H1 (cell line): ENCODE measurements at regions not wholly inside any gene's neighbourhood (a gene's known extent, or its start where the extent isn't known, plus 50 kb on each side); places are given as distances from the start of the nearest gene placed in this dataset.

Source experiments
- CTCF ChIA-PET: fragments of 300-600 bp; sonication (Branson Sonifier 250); formaldehyde crosslinking; loops from one replicate; lab custom pipeline; 2021; ENCODE audit not compliant: partially characterized antibody; lab: Charles Lee
- POLR2A ChIA-PET: fragments of 300-600 bp; sonication (Branson Sonifier 250); formaldehyde crosslinking; loops from one replicate; lab custom pipeline; 2021; ENCODE audit warnings: inconsistent platforms; ENCODE audit not compliant: partially characterized antibody; lab: Charles Lee
- DNase-seq, 2 experiments: peaks; one replicate each; pipeline versions ENCODE4 v3.0.0 to v3.0.0-alpha.2; 2010 to 2022; ENCODE audit warnings: low spot score in 2 of 2, low read depth in 1 of 2, mixed read lengths in 1 of 2
- FAIRE-seq: peaks from 2 replicates; lab custom pipeline; 2011; peaks lifted over from hg19 to GRCh38; lab: Jason Lieb, UNC
- H2AFZ ChIP-seq: 2 replicates; pipeline ENCODE4 v1.8.1; 2012; ENCODE audit warnings: low read length, inconsistent platforms
- H2AK5ac ChIP-seq: 2 replicates; pipeline ENCODE4 v1.6.1; 2013; ENCODE audit warnings: low read depth, low read length
- H2BK120ac ChIP-seq: replicated peaks from 2 replicates; pipeline ENCODE3; 2013; ENCODE audit warnings: low read depth, low read length, inconsistent platforms
- H2BK12ac ChIP-seq: 2 replicates; pipeline ENCODE4 v1.6.1; 2013; ENCODE audit warnings: low read depth, low read length
- H2BK15ac ChIP-seq: 2 replicates; pipeline ENCODE4 v1.6.1; 2013; ENCODE audit warnings: low read length
- H2BK20ac ChIP-seq: 2 replicates; pipeline ENCODE4 v1.6.1; 2013; ENCODE audit warnings: low read length
- H2BK5ac ChIP-seq: 2 replicates; pipeline ENCODE4 v1.6.1; 2013; ENCODE audit warnings: low read depth, low read length
- H3K14ac ChIP-seq: 2 replicates; pipeline ENCODE4 v1.6.1; 2013; ENCODE audit warnings: inconsistent platforms; ENCODE audit not compliant: insufficient read length
- H3K18ac ChIP-seq: 2 replicates; pipeline ENCODE4 v1.6.1; 2013; ENCODE audit warnings: low read length; ENCODE audit errors: extremely low read depth
- H3K23ac ChIP-seq: 2 replicates; pipeline ENCODE4 v1.6.1; 2013; ENCODE audit warnings: inconsistent platforms; ENCODE audit not compliant: insufficient read length
- H3K23me2 ChIP-seq: 2 replicates; pipeline ENCODE4 v1.6.1; 2013; ENCODE audit warnings: low read depth, low read length
- H3K27ac ChIP-seq: 2 replicates; pipeline ENCODE4 v1.6.1; 2011; ENCODE audit warnings: low read depth, low read length, inconsistent platforms
- H3K27me3 ChIP-seq, 4 experiments: replicated peaks in 1 of 4; 1 replicate in 1 of 4; 2 replicates in 3 of 4; pipeline versions ENCODE4 v1.6.1 to v1.8.1; 2011 to 2013; ENCODE audit warnings: low read length in 3 of 4, mild to moderate bottlenecking in 3 of 4, inconsistent platforms in 2 of 4, mixed read lengths in 2 of 4, moderate library complexity in 1 of 4; ENCODE audit not compliant: control insufficient read depth in 3 of 4, insufficient read depth in 3 of 4; ENCODE audit errors: extremely low read depth in 1 of 4
- H3K36me3 ChIP-seq, 4 experiments: 2 replicates each; pipeline versions ENCODE4 v1.6.1 to v1.8.1; 2011 to 2013; ENCODE audit warnings: mild to moderate bottlenecking in 4 of 4, low read length in 3 of 4, moderate library complexity in 2 of 4, control low read depth in 1 of 4, inconsistent platforms in 1 of 4; ENCODE audit not compliant: insufficient read depth in 4 of 4, control insufficient read depth in 2 of 4
- H3K4ac ChIP-seq: replicated peaks from 2 replicates; pipeline ENCODE3; 2013; ENCODE audit warnings: low read length, low read depth, mixed read lengths, inconsistent platforms; ENCODE audit not compliant: insufficient read length
- H3K4me1 ChIP-seq, 4 experiments: replicated peaks in 1 of 4; 1 replicate in 1 of 4; 2 replicates in 3 of 4; pipeline versions ENCODE4 v1.6.1 to v1.8.1; 2011 to 2013; ENCODE audit warnings: low read length in 3 of 4, inconsistent platforms in 2 of 4, mixed read lengths in 1 of 4; ENCODE audit not compliant: insufficient read depth in 4 of 4, control insufficient read depth in 3 of 4
- H3K4me2 ChIP-seq, 2 experiments: 2 replicates each; pipeline versions ENCODE4 v1.6.1 to v1.8.1; 2011 to 2013; ENCODE audit warnings: low read depth in 2 of 2, low read length in 2 of 2, control low read depth in 1 of 2, inconsistent platforms in 1 of 2, mild to moderate bottlenecking in 1 of 2; ENCODE audit not compliant: insufficient read depth in 1 of 2
- H3K4me3 ChIP-seq, 4 experiments: fragments of 200-600, 300-600 bp in 1 of 4; sonication (generic), shearing (Covaris generic), sonication (Bioruptor Twin) in 1 of 4; 2 replicates each; pipeline versions ENCODE4 v1.5.1 to v1.8.1; 2011 to 2016; ENCODE audit warnings: low read length in 4 of 4, low read depth in 3 of 4, control low read depth in 2 of 4, inconsistent platforms in 2 of 4, mild to moderate bottlenecking in 2 of 4, mixed read lengths in 1 of 4, moderate library complexity in 1 of 4; ENCODE audit not compliant: insufficient read depth in 2 of 4; ENCODE audit errors: extremely low read depth in 1 of 4
- H3K56ac ChIP-seq: replicated peaks from 2 replicates; pipeline ENCODE3; 2013; ENCODE audit warnings: low read depth, mild to moderate bottlenecking, mixed read lengths, low read length, inconsistent platforms; ENCODE audit not compliant: insufficient read length
- H3K79me1 ChIP-seq: 2 replicates; pipeline ENCODE4 v1.6.1; 2013; ENCODE audit warnings: low read depth, low read length, control low read depth
- H3K79me2 ChIP-seq, 2 experiments: 2 replicates each; pipeline versions ENCODE4 v1.6.1 to v1.8.1; 2012 to 2013; ENCODE audit warnings: low read length in 2 of 2, mild to moderate bottlenecking in 2 of 2, inconsistent platforms in 1 of 2; ENCODE audit not compliant: insufficient read depth in 2 of 2, control insufficient read depth in 1 of 2
- H3K9ac ChIP-seq, 4 experiments: replicated peaks in 1 of 4; 1 replicate in 1 of 4; 2 replicates in 3 of 4; pipeline versions ENCODE4 v1.6.1 to v1.8.1; 2011 to 2013; ENCODE audit warnings: low read depth in 3 of 4, low read length in 3 of 4, control low read depth in 2 of 4, mild to moderate bottlenecking in 2 of 4, moderate library complexity in 2 of 4, inconsistent platforms in 1 of 4; ENCODE audit errors: extremely low read depth in 1 of 4
- H3K9me3 ChIP-seq, 2 experiments: 2 replicates each; pipeline versions ENCODE4 v1.6.1 to v1.8.1; 2012 to 2013; ENCODE audit warnings: mild to moderate bottlenecking in 2 of 2, moderate library complexity in 2 of 2, control low read depth in 1 of 2, inconsistent platforms in 1 of 2, low read depth in 1 of 2, low read length in 1 of 2, mixed read lengths in 1 of 2; ENCODE audit not compliant: insufficient read depth in 2 of 2
- H4K20me1 ChIP-seq, 2 experiments: replicated peaks in 1 of 2; 2 replicates each; pipeline versions ENCODE3 to v1.8.1; 2011 to 2013; ENCODE audit warnings: inconsistent platforms in 2 of 2, low read length in 2 of 2, mild to moderate bottlenecking in 1 of 2; ENCODE audit not compliant: insufficient read depth in 2 of 2, control insufficient read depth in 1 of 2
- H4K5ac ChIP-seq: 2 replicates; pipeline ENCODE4 v1.6.1; 2013; ENCODE audit warnings: low read length, low read depth, mixed read lengths, inconsistent platforms; ENCODE audit not compliant: insufficient read length
- H4K8ac ChIP-seq: 2 replicates; pipeline ENCODE4 v1.8.0; 2013; ENCODE audit warnings: mild to moderate bottlenecking, moderate library complexity, low read length, inconsistent platforms; ENCODE audit not compliant: insufficient read depth; ENCODE audit errors: extremely low read depth
- H4K91ac ChIP-seq: replicated peaks from 2 replicates; pipeline ENCODE3; 2013; ENCODE audit warnings: low read length, mixed read lengths, inconsistent platforms; ENCODE audit not compliant: insufficient read length
- GTF2F1 ChIP-seq: IDR thresholded peaks from 2 replicates; pipeline ENCODE4 v1.6.1; 2012; ENCODE audit warnings: low read depth, low read length, improper control_type of control experiment, borderline replicate concordance
- JUND ChIP-seq: IDR thresholded peaks from 2 replicates; pipeline ENCODE4 v1.6.1; 2011; ENCODE audit warnings: mild to moderate bottlenecking, improper control_type of control experiment, low read length
- POLR2A ChIP-seq, 2 experiments: IDR thresholded peaks; 1 replicate in 1 of 2; 2 replicates in 1 of 2; pipeline ENCODE4 v1.6.1; 2011; ENCODE audit warnings: low read depth in 2 of 2, low read length in 2 of 2, mild to moderate bottlenecking in 2 of 2; ENCODE audit errors: control extremely low read depth in 1 of 2
- SIRT6 ChIP-seq: IDR thresholded peaks from one replicate; pipeline ENCODE4 v1.7.1; 2012; ENCODE audit warnings: low read length, inconsistent platforms

DNA sequence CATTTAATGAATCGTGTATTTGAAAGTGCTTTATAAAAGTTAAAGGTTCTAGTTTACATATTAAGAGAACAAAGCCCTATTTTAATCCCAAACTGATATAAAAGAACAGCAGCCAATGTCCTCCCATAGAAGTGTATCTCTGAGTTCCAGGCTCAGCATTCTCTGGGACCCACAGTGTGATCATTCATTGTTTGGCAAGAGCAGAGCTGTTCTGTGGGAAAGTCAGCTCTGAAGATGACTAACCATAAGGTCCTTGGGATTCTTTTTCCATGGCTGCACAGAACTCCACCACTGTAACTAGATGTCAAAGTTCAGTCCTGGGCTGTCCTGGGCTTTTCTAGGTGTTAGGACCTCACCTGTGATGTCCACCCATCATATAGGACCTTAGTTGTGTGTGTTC, 157.0 kb upstream of the TLL1 start (continued):
- TF ChIP-seq SIRT6: no peak
- TF ChIP-seq JUND: no peak
- TF ChIP-seq GTF2F1: no peak

- Histone ChIP-seq H2BK5ac (no peak overlapping the region), H2BK20ac (no peak overlapping the region), H3K56ac (no peak overlapping the region), H4K5ac (no peak overlapping the region), H3K23ac (no peak overlapping the region), H3K4me1 (no peaks in the 10 kb centered on the region), H3K79me2 (no peaks in the 10 kb centered on the region), H4K20me1 (no peaks in the 10 kb centered on the region), H2BK120ac (no peak overlapping the region), H3K9ac (no peak overlapping the region), H4K8ac (no peak overlapping the region), H2AK5ac (no peak overlapping the region), H3K18ac (no peak overlapping the region), H4K91ac (no peak overlapping the region), H3K79me1 (no peaks in the 10 kb centered on the region), H3K36me3 (no peaks in the 10 kb centered on the region), H3K14ac (no peak overlapping the region), H2BK12ac (no peak overlapping the region), H3K27me3 (no peaks in the 10 kb centered on the region), H3K4ac (no peak overlapping the region), H3K9me3 (no peaks in the 10 kb centered on the region), H2BK15ac (no peak overlapping the region), H2AFZ (no peak overlapping the region), H3K27ac (no peak overlapping the region), H3K23me2 (no peaks in the 10 kb centered on the region), H3K4me3 (no peak overlapping the region), H3K4me2 (no peak overlapping the region)
- POLR2A ChIA-PET: no interaction called here
- FAIRE-seq (no peak), DNase-seq (no peak)
- TF ChIP-seq POLR2A (IDR thresholded peaks at IDR 0.05; ENCODE audit: control extremely low read depth in 1 of 2, low read depth in 2 of 2, low read length in 2 of 2): no peak
- CTCF ChIA-PET: interaction anchor here (1.2 kb wide), 1 partner anchor 15 kb away, joined by 3 read pairs; no protein-coding TSS in a partner anchor
Observed at GRCh38 chr4:165716472-165716871, 156.6 kb upstream of the TLL1 start.
